ENCODE measurements at regions not wholly inside any gene's neighbourhood (a gene's known extent, or its start where the extent isn't known, plus 50 kb on each side); places are given as distances from the start of the nearest gene placed in this dataset.

GRCh38 chr20:62554898-62555641 lies 79.3 kb upstream of the GATA5 start:
- no peak for DNase-seq (ENCODE audit: extremely low spot score)
- CTCF ChIA-PET = no interaction called here
- POLR2A ChIA-PET = no interaction called here
- TF ChIP-seq CTCF (IDR thresholded peaks at IDR 0.05; ENCODE audit: control extremely low read depth, extremely low read depth, low read depth, missing control alignments) = no peak

- ChIA-PET CTCF (no interaction called here), POLR2A (no interaction called here)
- DNase-seq (ENCODE audit: extremely low spot score) = no peak
- TF ChIP-seq CTCF (IDR thresholded peaks at IDR 0.05; ENCODE audit: control extremely low read depth, extremely low read depth, low read depth, missing control alignments) = no peak
Measured at GRCh38 chr20:62555642-62556420, 80.0 kb upstream of the GATA5 start.

- CTCF ChIA-PET = no interaction called here
- POLR2A ChIA-PET = no interaction called here
- no peak for TF ChIP-seq CTCF (IDR thresholded peaks at IDR 0.05; ENCODE audit: control extremely low read depth, extremely low read depth, low read depth, missing control alignments)
- no peak for DNase-seq (ENCODE audit: extremely low spot score)
Measured at GRCh38 chr20:62557462-62557861, 81.7 kb upstream of the GATA5 start.

- ChIA-PET CTCF (no interaction called here), POLR2A (no interaction called here)
- no peak for DNase-seq (ENCODE audit: extremely low spot score)
- TF ChIP-seq CTCF (IDR thresholded peaks at IDR 0.05; ENCODE audit: control extremely low read depth, extremely low read depth, low read depth, missing control alignments) = no peak
Measured at GRCh38 chr20:62557999-62558408, 82.2 kb upstream of the GATA5 start.

- no peak for TF ChIP-seq CTCF (IDR thresholded peaks at IDR 0.05; ENCODE audit: control extremely low read depth, extremely low read depth, low read depth, missing control alignments)
- DNase-seq (ENCODE audit: extremely low spot score) = no peak
- CTCF ChIA-PET = no interaction called here
- POLR2A ChIA-PET = no interaction called here
Measured at GRCh38 chr20:62558779-62559178, 83.0 kb upstream of the GATA5 start.

- DNase-seq (ENCODE audit: extremely low spot score) = no peak
- no peak for TF ChIP-seq CTCF (IDR thresholded peaks at IDR 0.05; ENCODE audit: control extremely low read depth, extremely low read depth, low read depth, missing control alignments)
- ChIA-PET CTCF (no interaction called here), POLR2A (no interaction called here)
Measured at GRCh38 chr20:62560162-62560561, 82.1 kb upstream of the SLCO4A1 start.
